ENCODE measurements at regions not wholly inside any gene's neighbourhood (a gene's known extent, or its start where the extent isn't known, plus 50 kb on each side); places are given as distances from the start of the nearest gene placed in this dataset.

GRCh38 chr2:183375821-183376220 is 251.6 kb downstream of the NUP35 start:
- Histone ChIP-seq H3K27me3 (no peaks in the 10 kb centered on the region), H3K4me3 (no peak overlapping the region), H3K36me3 (no peaks in the 10 kb centered on the region), H3K27ac (no peak overlapping the region), H3K4me1 (no peaks in the 10 kb centered on the region), H3K9me3 (no peaks in the 10 kb centered on the region)
- TF ChIP-seq, protein P1, sequence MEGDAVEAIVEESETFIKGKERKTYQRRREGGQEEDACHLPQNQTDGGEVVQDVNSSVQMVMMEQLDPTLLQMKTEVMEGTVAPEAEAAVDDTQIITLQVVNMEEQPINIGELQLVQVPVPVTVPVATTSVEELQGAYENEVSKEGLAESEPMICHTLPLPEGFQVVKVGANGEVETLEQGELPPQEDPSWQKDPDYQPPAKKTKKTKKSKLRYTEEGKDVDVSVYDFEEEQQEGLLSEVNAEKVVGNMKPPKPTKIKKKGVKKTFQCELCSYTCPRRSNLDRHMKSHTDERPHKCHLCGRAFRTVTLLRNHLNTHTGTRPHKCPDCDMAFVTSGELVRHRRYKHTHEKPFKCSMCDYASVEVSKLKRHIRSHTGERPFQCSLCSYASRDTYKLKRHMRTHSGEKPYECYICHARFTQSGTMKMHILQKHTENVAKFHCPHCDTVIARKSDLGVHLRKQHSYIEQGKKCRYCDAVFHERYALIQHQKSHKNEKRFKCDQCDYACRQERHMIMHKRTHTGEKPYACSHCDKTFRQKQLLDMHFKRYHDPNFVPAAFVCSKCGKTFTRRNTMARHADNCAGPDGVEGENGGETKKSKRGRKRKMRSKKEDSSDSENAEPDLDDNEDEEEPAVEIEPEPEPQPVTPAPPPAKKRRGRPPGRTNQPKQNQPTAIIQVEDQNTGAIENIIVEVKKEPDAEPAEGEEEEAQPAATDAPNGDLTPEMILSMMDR (IDR thresholded peaks at IDR 0.05) = no peak
- intact Hi-C loops (cut with DNase I; ENCODE audit: low total_unique reads) = no loop called here
- DNase-seq = no peak

GRCh38 chr2:183383854-183384253 is 259.6 kb downstream of the NUP35 start:
- TF ChIP-seq, protein P1 (IDR thresholded peaks at IDR 0.05) = no peak
- intact Hi-C loops (cut with DNase I; ENCODE audit: low total_unique reads) = no loop called here

GRCh38 chr2:183389546-183390080 is 265.4 kb downstream of the NUP35 start:
- H3K36me3 ChIP-seq = no peaks in the 10 kb centered on the region
- no peak overlapping the region for H3K27ac ChIP-seq
- TF ChIP-seq, protein P1 (IDR thresholded peaks at IDR 0.05) = no peak
- no peaks in the 10 kb centered on the region for H3K27me3 ChIP-seq
- H3K4me3 ChIP-seq = no peak overlapping the region
- intact Hi-C loops (cut with DNase I; ENCODE audit: low total_unique reads) = no loop called here
- no peak for DNase-seq
- H3K9me3 ChIP-seq = peaks cover 0 to 20% (median 13%) of the 10 kb centered on the region in 3 donors
- H3K4me1 ChIP-seq = no peaks in the 10 kb centered on the region

More at GRCh38 chr2:183383854-183384253, 259.6 kb downstream of the NUP35 start:
- Histone ChIP-seq H3K4me3 (no peak overlapping the region), H3K27ac (no peak overlapping the region), H3K4me1 (no peaks in the 10 kb centered on the region), H3K9me3 (peaks cover 0 to 16% (median 7%) of the 10 kb centered on the region in 3 donors), H3K36me3 (no peaks in the 10 kb centered on the region), H3K27me3 (no peaks in the 10 kb centered on the region)
- no peak for DNase-seq

DNA sequence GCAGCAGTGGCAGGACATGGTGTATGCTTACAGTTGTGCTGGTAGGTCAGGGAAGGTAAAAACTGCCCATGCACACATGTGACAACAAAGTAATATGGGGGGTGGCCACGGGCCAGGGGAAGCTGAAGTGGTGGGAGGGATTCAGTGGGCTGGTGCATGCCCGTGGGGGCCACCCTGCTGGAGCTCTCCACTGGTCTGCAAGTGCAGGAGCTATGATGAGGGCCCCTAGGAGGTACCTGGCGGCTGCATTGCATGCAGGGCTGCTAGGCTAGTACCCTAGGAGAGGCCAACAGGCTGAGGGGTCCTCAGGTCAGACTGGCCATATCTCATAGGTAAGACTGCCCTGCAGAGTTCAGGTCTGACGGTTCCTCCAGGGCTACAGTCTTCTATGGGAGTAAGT is 265.9 kb downstream of the NUP35 start:
- no peaks in the 10 kb centered on the region for H3K27me3 ChIP-seq
- peaks cover 0 to 20% (median 13%) of the 10 kb centered on the region in 3 donors for H3K9me3 ChIP-seq
- no peaks in the 10 kb centered on the region for H3K36me3 ChIP-seq
- H3K27ac ChIP-seq = no peak overlapping the region
- H3K4me1 ChIP-seq = no peaks in the 10 kb centered on the region
- H3K4me3 ChIP-seq = no peak overlapping the region
- DNase-seq = no peak
- intact Hi-C loops (cut with DNase I; ENCODE audit: low total_unique reads) = no loop called here
- TF ChIP-seq, protein P1 (IDR thresholded peaks at IDR 0.05) = no peak

DNA sequence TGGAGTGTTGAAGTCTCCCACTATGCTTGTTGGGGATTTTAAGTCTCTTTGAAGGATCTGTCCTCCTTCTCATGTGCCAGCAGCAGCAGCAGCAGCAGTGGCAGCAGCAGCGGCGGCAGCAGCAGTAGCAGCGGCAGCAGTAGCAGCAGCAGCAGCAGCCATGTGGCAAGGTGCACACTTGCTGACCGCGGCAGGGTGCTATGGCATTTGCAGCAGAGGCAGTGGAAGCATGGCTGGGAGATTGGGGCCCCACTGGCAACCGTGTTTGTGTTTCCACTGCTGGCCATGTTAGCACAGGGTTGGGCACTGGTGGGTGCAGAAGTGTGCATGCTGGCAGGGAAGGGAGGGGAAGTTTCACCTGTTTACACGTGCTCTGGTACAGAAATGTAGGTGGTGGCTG is 280.1 kb downstream of the NUP35 start:
- Histone ChIP-seq H3K9me3 (peaks cover 0 to under 1% (median 0%) of the 10 kb centered on the region in 3 donors), H3K4me3 (no peak overlapping the region), H3K4me1 (no peaks in the 10 kb centered on the region), H3K27ac (no peak overlapping the region), H3K36me3 (no peaks in the 10 kb centered on the region), H3K27me3 (no peaks in the 10 kb centered on the region)
- intact Hi-C loops (cut with DNase I; ENCODE audit: low total_unique reads) = no loop called here
- TF ChIP-seq, protein P1 (IDR thresholded peaks at IDR 0.05) = no peak
- DNase-seq = no peak

DNA sequence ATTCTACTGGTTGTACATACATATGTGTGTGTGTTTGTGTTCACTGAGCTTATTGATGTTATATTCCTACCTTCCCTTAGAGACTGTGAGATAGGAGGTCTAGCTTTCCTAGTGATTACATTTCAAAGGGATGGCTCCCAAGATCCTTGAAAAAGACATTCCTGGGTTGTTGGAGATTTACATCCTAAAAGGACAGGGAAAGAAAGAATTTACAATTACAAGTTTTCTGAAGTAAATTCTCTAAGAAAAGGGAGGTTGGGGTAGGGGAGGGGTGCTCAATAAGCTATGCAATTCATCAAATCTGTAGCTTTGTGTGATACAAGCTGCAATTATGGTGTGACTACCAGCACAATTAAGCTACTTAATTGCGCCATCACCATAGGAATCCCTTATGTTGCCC is 284.3 kb downstream of the NUP35 start:
- Histone ChIP-seq H3K4me1 (no peaks in the 10 kb centered on the region), H3K9me3 (no peaks in the 10 kb centered on the region), H3K36me3 (no peaks in the 10 kb centered on the region), H3K27ac (no peak overlapping the region), H3K4me3 (no peak overlapping the region), H3K27me3 (no peaks in the 10 kb centered on the region)
- DNase-seq = no peak
- TF ChIP-seq, protein P1 (IDR thresholded peaks at IDR 0.05) = no peak
- intact Hi-C loops (cut with DNase I; ENCODE audit: low total_unique reads) = no loop called here

All from tibial artery (tissue), 4 donors.